ENCODE measurements at regions not wholly inside any gene's neighbourhood (a gene's known extent, or its start where the extent isn't known, plus 50 kb on each side); places are given as distances from the start of the nearest gene placed in this dataset.
"Not testable (repeated sequence)": the region's sequence is repeated elsewhere in the genome, so short reads cannot be mapped to it uniquely, and the experiment has no call there.

DNA sequence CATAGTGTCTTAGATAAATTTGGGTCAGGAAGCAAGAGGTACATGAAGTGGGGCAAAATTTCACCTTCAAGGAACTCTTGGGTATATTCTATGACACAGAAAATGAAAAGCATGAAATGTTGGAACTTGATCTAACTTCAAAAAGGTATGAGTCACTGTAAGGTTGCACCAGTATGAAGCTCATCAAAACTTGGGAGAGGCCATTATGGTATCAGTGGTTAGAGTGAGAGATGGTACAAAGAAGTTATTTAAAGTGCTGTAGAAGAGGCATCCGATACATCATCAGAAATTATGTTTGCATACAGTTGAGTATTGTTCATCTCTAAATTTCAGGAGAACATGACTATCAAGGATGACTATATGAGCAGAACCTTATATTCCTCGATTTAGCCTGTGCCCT, 302.9 kb upstream of the SUCLG2 start:
- no peak for DNase-seq

DNA sequence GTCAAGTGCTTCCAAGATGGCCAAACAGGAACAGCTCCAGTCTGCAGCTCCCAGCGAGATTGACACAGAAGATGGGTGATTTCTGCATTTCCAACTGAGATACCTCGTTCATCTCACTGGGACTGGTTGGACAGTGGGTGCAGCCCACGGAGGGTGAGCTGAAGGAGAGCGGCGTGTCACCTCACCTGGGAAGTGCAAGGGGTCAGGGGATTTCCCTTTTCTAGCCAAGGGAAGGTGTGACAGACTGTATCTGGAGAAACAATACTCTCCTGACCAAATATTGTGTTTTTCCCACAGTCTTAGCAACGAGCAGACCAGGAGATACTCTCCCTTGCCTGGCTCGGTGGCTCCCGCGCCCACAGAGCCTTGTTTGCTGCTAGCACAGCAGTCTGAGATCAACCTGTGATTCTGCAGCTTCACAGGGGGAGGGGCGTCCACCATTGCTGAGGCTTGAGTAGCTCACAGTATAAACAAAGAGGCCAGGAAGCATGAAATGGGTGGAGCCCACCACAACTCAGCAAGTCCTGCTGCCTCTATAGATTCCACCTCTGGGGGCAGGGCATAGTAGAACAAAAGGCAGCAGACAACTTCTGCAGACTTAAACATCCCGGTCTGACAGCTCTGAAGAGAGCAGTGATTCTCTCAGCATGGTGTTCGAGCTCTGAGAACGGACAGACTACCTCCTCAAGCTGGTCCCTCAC, 293.5 kb upstream of the SUCLG2 start:
- no peak for DNase-seq

DNA sequence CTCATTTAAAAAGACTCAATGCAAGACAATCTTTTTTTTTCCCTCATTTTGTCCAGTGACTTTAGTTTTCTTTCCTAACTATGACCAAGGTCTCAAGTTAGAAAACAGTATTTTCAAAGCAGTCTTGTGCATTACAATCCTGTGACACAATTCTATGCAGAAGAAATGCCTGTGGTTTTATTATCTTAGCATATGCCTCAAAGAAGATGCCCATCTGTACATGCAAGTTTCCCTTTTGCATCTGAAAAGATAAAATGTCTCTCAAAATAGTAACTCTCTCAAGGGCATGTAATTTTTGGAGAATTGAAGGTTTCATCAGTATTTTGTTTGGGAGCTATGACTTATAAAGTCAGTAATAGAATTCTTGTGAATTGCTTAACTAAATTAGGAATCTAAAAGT, 292.0 kb upstream of the SUCLG2 start:
- no peak for DNase-seq

DNA sequence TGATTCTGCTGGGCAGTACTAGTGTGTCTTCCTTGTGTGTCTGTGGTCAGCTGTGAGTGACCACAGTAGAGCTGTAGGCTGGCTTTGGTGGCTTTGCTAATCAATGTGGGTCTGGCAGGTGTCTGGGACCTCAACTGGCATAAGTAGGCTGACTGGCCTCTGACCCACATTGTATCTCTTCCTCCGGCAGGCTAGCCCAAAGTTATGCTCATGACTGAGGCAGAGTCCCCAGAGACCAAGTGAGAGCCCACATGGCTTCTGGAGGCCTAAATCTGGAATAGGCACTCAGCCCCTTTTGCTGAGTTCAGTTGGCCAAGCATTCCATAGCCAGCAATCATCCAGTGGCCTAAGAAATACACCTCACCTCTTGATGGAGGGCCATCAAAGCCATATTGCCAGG, 289.1 kb upstream of the SUCLG2 start:
- DNase-seq = no peak

DNA sequence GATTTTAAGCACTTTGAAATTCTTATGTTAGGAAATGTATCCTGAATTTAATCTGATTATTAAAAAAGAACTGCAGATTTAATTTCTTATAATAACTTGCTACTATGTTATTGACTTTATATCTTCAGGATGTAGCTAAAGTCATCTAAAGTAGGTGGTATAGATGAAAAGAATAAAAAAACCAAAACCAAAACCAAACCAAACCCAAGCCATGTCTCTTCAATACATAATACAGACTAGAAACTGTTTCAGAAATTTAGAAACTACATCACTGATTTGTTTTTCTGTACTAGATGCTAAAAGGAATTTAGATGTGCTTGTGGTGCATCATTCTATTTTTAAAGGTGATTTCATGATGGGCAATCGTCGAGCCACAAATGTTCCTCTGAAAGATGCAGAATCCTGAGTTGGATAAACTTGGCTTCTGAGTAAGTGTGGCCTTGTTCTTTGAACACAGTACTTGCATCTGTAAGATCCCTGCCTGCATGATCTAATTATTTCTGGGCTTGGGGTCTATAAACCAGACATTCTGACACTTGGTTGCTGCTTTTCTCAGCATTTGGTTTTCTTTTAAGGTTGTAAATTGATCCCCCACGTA, 287.1 kb upstream of the SUCLG2 start:
- DNase-seq = no peak

DNA sequence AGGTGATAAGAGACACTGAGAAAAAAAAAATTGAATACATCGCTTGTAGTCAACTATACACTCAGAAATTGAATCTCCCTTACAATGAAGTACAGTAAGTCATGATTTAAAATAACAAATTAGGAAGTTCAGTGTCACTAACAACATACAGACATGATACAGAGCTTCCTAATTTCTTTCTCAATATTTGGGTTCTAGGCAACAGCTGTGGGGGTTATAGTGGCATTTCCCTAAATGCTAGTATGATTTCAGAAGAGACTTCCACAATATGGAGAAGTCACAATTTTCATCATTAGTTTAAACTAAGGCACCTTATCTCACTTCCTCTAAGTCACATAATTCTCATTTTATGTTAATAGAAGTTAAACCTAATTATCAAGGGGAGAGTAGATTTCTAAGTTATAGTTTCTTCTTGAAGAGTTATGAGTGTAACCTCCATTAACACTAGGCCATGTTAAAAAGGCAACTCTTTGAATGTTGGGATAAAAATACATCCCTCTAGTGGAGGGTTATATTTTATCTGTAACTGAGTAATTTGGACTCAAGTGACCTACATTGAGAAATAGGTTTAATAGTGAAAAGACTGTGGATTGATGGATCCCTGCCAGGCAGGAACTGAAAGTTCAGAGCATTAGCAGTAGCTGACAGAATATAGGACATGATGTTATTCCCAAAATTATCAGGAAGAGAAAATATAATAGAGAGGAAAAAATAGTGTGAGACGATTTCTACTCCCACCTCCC, 286.0 kb upstream of the SUCLG2 start:
- DNase-seq = no peak

DNA sequence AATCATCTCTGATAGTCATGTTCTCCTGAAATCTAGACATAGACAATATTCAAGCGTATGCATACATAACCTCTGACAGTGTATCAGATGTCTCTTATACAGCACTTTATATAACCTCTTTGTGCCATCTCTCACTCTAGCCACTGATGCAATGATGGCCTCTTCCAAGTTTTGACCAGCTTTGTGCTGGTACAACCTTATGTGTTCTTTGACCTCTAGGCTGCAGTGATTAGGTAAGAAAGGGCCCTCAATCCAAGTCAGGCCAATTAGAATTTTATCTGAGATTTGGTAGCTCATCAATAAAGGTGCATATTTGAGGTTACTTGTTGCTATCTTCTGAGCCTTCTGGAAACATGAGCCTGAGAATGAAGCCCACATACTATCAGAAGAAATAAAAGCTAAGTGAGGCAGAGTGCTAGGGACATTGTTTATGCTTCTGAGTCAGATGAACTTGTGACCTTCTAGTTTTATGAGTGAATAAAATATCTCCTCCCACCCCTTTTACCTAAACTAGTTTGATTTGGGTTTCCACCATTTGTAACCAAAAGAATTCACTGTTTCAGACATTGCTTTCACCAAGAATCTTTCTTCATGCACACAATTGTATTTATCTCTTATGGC, 283.2 kb upstream of the SUCLG2 start:
- DNase-seq = no peak

DNA sequence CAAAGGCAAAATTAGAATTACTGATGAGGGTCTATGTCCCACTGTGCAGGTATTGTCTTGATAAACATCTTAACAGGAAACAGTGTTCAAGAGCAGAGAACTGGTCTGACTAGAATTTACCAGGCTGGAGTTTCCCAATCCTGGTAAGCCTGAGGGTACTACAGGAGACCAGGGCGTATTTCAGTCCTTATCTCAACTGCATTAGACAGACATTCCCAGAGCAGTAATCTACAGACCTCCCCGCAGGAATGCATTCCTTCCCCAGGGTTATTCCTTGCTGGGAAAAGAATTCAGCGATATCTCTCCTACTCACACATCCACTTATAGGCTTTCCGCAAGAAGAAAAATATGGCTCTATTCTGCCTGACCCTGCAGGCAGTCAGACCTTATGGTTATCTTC, 276.0 kb upstream of the SUCLG2 start:
- not testable (repeated sequence) for DNase-seq

DNA sequence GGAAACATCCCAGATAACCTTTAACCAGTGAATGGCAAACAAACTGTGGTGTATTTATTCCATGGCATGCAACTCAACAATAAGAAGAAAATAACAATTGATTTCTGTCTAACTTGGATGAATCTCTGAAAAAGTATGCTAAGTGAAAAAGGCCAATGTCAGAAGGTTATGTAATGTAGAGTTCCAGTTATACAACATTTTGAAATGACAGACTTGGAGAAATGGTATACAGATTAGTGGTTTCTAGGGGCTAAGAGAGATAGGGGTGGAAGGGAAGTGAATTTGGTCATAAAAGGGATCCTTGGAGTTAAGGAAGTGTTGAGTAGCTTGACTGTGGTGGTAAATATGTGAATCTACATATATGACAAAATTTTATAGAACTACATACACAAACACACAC, 269.4 kb upstream of the SUCLG2 start:
- DNase-seq = no peak

DNA sequence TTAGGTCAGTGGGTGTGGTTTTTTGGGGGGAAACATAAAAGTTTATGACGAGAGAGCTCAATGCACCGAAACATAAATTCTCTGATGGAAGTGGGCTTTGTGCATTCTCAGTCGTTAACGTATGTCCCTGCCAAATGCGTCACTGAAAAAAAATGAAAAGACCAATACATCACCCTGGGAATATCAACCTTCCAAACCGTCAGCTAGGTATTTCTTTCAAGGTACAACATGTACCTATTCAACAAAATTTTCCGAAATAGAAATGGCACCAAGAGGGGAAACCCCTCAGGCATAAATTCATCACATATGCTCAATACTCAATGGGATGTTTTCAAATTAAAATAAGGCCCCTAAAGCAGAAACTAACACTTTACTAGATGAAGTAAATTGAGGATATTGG, 266.6 kb upstream of the SUCLG2 start:
- DNase-seq = no peak

DNA sequence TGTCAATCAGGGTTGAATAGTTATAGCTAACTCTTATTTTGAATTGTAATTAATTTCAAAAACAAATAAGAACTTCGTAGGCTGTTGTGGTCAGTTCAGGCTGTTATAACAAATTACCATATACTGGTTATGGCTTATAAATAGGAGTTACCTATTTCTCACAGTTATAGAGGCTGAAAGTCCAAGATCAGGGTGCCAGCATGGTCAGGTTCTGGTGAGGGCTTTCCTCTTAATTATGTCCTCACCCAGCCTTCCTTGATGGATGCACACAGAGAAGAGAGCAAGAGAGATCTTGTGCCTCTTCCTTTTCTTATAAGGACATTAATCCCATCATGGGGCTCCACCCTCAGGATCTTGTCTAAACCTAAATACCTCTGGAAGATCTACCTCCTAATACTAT, 265.9 kb upstream of the SUCLG2 start:
- no peak for DNase-seq

DNA sequence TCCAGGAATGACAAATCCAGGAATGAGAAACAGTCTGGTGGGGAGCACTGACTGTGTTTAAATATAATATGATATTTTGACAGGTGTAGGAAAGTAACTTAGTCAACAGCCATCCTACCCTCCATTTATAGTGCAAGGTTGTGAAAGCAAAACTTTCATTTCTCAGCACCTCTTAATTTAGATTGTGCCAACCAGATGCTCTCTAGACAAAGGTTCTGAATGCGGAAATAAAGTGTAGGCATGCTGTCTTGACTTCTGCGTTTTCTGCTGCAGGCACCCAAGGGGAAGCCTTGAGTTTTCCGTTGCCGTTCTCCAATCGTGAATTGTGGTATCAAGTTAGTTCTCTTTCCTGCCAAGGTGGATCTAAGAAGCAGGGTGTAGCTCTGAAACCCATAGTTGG, 261.9 kb upstream of the SUCLG2 start:
- DNase-seq = no peak

DNA sequence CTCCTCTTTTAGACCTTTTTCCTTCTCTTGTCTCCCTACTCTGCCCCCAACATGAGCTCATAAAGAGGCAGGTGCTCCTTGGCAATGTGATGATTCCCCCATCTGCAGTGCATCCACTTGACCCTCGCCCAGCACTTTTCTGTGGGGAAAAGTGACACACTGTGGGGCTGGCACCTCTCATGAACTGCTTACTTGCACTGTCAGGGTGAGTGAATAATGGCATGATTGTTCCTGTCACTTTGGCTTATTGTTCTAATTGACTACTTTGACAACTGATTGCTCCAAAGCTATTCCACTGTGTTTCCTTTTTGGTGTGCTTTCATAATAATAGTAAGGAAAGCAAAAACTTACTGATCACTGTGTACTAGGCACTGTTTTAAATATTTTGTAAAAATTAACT, 253.3 kb upstream of the SUCLG2 start:
- DNase-seq = no peak

DNA sequence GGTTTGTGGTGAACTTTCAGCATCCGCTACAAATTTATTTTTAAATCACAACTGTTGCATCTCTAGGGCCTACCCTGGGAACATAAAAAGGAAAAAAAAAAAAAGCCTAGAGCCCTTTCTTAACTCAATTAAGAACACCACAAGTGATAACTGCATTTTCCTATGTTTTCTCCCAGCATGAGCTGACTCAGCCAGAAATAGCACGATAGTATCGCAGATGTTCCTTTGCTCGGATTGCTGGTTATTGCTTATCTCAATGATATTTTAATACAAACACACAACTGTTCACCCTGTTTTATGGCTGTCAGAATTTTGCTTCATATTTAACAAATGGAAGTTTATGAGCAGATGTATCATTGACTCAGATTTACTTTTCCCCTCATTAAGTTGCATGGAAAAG, 251.8 kb upstream of the SUCLG2 start:
- no peak for DNase-seq

DNA sequence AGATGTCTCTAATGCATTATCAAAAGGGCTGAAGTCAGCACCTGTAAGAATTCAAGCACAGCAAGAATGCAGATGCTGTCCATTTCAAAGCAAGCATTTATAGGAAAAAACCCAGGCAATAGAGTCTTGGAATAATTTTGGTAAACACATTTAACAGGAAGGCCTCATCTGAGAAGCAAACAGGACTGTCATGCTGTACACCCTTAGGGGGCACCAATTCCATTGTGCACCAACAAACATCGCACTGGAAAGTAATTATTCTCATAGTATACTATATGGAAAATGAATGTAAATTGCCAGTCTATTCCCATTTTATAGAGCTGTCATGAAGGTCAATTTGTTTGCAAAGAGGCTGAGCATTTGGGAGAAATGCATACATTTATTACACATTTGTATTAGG, 247.3 kb upstream of the SUCLG2 start:
- no peak for DNase-seq

DNA sequence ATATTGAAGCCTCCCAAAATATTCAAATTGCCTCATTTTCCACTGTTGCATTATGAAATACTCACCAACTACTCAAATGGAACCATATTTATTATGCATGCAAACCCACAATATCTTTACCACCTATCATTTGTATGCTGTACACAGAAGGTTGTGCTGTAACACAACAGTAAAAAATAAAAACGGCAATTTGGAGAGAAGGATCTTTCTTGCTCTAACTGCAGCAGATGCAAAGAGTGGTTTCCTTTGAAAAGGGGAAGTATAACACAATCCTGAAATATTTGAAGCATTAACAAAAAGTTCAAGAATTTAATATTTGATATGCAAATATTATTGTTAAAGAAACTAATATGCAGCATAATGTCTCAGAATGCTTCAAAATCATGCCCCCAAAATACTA, 244.5 kb upstream of the SUCLG2 start:
- no peak for DNase-seq

DNA sequence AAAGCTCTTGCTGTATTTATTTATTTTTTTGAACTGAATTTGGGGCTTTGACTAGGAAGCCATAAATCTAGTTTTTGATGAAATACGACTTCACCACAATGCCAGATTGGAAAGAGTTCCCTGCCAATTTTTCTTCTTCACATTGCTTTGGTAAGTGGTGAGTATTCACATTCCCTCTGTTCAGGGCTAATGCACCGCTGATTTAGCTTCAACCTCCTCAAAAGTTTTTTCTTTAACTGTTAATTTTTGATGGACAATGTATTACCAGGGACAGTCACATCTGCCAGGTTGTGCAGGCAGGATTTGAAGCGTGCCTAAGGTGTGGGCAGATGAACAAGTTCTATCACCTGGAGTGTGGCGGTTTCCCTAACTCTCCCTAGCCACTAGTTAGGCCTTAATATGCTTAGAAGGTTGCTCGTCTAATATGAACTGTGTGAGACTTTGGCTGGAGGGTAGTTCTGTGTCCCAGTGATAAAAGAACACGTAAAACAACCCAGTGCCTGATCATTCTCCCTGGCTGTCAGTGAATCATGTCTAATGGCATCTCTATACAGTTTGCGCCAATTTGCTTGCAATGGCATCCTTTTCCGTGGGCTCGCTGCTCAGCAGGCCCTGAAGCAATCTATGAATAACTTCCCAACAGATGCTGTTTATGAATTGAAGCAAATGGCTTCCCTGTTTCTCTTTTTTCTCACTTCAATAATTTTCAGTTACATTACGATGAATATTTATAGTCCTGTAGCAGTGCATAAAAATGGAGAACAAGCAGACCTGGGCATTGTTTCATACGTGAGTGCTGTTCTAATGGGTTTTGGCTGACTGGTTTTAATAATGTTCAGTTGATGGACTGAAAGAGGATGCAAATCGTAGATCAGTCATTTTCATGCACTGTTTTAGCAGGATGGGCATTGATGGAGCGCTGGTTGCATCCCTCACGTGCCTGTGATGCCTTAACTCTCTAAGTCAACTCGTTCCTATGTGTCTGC, 243.2 kb upstream of the SUCLG2 start:
- DNase-seq = no peak

DNA sequence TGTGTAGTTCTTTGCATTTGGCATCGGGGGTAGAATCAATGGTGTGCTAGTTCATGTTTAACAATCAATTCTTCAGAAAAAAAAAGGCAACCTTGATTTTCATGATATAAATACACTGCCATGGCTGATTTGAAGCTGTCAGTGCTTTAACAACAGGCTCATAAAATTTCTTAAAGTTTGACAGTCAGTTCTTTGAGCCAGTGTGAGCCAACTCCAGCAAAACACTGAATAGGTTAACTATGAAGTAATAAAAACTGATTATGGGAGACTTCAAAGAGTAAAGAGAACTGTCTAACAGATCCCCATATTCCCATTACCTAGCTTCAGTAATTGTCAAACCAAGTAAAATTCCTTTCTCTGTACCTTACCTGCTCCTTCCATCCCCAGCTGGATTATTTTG, 241.7 kb upstream of the SUCLG2 start:
- DNase-seq = no peak

DNA sequence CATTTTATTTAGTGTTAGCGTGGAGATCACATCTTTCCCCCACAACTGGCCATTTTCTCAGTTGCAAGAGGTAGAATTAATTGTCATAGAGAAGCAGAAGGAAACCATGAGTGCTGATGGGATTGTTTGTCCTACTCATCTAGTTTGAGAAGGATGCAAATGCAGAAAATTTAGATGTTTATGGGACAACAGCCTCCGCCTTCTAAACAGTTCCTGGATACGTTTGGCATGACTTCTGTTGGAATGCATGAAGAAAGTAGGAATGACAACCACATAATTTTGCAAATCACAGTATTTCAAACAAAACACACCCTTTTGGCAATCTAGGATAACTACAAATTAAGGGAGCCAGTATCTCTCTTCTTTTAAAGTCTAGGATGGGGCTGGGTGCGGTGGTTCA, 240.1 kb upstream of the SUCLG2 start:
- no peak for DNase-seq

DNA sequence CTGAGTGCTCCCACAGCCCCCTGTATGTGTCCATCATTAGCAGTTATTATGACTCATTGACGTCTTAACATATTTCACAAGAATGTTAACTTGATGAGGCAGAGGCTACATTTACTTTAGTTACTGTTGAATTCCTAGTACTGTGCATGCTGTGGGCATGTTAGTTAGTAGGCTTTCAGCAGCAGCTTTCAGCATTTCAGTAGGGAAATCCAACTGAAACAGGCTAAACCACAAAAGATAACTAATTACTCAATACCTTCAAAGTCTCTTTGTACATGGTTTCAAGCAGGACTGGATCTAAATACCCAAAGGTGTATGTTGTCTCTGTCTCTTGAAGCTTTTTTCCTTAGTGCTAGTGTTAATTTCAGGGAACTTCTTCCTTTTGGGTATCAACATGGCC, 229.9 kb upstream of the SUCLG2 start:
- no peak for DNase-seq

DNA sequence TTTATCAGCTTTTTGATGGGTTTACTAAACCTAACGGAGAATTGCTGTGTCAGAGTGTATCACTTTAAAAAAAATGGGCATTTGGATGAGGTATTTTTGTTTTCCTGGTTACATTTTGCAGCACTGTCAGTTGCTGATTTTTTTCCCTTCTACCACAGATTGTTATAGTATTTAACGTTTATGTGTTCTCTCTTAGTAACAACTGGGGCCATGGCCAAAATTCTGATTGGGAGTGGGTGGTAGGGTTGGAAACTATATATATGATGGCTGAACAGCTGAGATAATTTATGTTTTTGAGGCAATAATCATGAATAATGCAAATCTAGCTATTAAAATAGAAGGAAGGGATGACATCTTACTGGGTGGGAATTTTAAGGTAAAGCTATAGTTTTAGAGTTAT, 229.4 kb upstream of the SUCLG2 start:
- peak; percentile 21 for DNase-seq

DNA sequence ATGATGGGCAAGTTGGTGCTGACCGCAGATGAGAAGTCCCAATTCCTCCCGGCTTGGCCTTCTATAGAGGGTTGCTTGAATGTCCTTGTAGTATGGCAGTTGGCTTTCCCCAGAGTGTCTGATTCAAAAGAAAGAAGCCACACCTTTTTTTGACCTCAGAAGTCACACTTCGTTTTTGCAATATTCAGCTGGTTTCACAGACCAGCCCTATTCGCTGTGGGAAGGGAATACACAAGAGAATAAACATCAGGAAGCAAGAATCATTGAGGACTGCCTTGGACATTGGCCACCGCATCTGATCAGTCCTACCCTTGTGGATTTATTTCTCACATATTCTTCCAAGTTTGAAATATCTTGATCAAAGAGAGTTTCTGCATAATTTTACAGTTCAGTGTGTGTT, 228.6 kb upstream of the SUCLG2 start:
- no peak for DNase-seq

All from muscle of arm (tissue), 1 donor.